ENCODE measurements at regions not wholly inside any gene's neighbourhood (a gene's known extent, or its start where the extent isn't known, plus 50 kb on each side); places are given as distances from the start of the nearest gene placed in this dataset.

DNA sequence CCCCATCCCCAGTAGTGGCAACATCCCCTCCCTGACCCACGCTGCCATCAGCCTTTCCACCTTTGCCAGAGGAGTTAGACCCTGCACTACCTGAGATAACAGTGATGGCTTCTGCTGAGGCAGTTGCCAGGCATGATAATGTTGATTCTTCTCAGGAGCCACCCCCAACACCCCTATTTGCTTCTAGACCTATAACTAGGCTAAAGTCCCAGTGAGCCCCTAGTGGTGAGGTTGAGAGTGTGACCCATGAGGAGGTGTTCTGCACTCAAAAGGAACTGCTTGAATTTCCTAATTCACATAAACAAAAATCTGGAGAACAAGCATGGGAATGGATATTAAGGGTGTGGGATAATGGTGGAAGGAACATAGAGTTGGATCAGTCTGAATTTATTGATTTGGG lies 159.6 kb upstream of the COL11A1 start:
- no peaks in the 10 kb centered on the region for H3K27me3 ChIP-seq (replicated peaks)
- DNase-seq = no peak
- in situ Hi-C loops (cut with HindIII; ENCODE audit: low pct_ligation_motif_present, low sequenced_read_pairs) = no loop called here
- TF ChIP-seq, protein P1, sequence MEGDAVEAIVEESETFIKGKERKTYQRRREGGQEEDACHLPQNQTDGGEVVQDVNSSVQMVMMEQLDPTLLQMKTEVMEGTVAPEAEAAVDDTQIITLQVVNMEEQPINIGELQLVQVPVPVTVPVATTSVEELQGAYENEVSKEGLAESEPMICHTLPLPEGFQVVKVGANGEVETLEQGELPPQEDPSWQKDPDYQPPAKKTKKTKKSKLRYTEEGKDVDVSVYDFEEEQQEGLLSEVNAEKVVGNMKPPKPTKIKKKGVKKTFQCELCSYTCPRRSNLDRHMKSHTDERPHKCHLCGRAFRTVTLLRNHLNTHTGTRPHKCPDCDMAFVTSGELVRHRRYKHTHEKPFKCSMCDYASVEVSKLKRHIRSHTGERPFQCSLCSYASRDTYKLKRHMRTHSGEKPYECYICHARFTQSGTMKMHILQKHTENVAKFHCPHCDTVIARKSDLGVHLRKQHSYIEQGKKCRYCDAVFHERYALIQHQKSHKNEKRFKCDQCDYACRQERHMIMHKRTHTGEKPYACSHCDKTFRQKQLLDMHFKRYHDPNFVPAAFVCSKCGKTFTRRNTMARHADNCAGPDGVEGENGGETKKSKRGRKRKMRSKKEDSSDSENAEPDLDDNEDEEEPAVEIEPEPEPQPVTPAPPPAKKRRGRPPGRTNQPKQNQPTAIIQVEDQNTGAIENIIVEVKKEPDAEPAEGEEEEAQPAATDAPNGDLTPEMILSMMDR (IDR thresholded peaks at IDR 0.05; ENCODE audit: low read depth, low read length, missing control alignments) = peak; percentile 43
- H3K27ac ChIP-seq = no peak overlapping the region
- no peak overlapping the region for H3K4me3 ChIP-seq (ENCODE audit: low read depth, low read length)
- no peaks in the 10 kb centered on the region for H3K36me3 ChIP-seq (replicated peaks)

DNA sequence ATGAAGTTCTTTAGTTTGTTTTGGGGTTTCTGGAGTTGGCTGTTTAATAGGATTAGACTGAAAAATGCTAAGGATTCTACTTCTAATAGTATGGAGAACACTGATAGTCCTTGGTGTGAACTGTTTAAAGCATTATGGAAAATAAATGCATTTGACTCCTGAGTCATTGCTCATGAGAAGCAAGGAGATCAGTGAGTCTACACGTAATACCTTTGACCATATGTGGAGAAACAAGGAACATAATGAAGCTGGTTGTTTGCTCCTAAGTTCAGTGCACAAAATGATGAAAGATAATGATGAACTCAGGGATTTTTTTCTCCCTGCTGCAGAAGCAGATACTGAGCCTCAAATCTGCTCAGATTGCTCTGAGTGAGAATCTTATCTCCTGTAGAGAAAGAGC lies 158.9 kb upstream of the COL11A1 start:
- in situ Hi-C loops (cut with HindIII; ENCODE audit: low pct_ligation_motif_present, low sequenced_read_pairs) = no loop called here
- H3K4me3 ChIP-seq (ENCODE audit: low read depth, low read length) = no peak overlapping the region
- no peak overlapping the region for H3K27ac ChIP-seq
- no peak for DNase-seq
- TF ChIP-seq, protein P1 (IDR thresholded peaks at IDR 0.05; ENCODE audit: low read depth, low read length, missing control alignments) = no peak
- H3K36me3 ChIP-seq (replicated peaks) = no peaks in the 10 kb centered on the region
- no peaks in the 10 kb centered on the region for H3K27me3 ChIP-seq (replicated peaks)

DNA sequence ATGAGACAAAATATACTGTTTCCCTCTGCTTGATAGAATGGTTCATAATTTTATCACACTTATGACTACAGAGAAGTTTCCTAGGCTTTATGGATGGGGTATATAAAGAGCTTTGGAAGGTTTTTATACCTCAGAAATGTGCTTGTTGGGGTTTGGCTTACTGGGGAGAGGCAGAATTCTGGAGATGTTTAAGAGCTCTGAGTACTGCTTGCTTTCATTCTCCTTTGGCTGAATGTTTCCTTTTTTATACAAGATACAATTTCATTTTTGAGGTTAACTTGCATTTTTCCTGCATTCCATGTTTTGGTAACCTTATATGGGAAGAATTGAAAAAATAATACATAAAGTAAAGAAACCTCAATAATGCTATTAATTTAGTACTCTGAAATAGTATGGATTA lies 157.7 kb upstream of the COL11A1 start:
- no peak for DNase-seq
- Histone ChIP-seq H3K27ac (peak overlapping the region; percentile 54), H3K36me3 (replicated peaks) (no peaks in the 10 kb centered on the region), H3K27me3 (replicated peaks) (no peaks in the 10 kb centered on the region), H3K4me3 (ENCODE audit: low read depth, low read length) (no peak overlapping the region)
- TF ChIP-seq, protein P1 (IDR thresholded peaks at IDR 0.05; ENCODE audit: low read depth, low read length, missing control alignments) = no peak
- in situ Hi-C loops (cut with HindIII; ENCODE audit: low pct_ligation_motif_present, low sequenced_read_pairs) = no loop called here

DNA sequence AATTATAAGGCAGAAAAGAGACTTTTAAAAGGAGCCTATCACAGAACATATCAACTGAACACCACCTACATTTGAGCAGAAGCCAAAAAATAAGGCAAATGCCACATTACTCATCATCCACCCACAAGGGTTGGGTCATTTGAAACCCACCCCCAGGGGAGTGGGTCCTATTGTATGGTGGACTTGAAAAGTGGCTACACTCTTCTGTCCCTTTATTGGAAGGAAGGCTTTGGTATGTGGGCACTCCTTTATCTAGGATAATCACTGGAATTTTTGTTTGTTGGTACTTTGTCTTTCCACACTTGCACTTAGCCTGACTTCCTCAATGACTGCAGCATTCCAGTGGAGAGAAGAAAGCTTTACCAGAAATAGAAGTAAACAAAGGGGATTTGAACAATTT lies 157.2 kb upstream of the COL11A1 start:
- Histone ChIP-seq H3K36me3 (replicated peaks) (no peaks in the 10 kb centered on the region), H3K4me3 (ENCODE audit: low read depth, low read length) (no peak overlapping the region), H3K27ac (peak overlapping the region; percentile 54), H3K27me3 (replicated peaks) (no peaks in the 10 kb centered on the region)
- peak; percentile 33 for DNase-seq
- TF ChIP-seq, protein P1 (IDR thresholded peaks at IDR 0.05; ENCODE audit: low read depth, low read length, missing control alignments) = no peak
- in situ Hi-C loops (cut with HindIII; ENCODE audit: low pct_ligation_motif_present, low sequenced_read_pairs) = no loop called here

DNA sequence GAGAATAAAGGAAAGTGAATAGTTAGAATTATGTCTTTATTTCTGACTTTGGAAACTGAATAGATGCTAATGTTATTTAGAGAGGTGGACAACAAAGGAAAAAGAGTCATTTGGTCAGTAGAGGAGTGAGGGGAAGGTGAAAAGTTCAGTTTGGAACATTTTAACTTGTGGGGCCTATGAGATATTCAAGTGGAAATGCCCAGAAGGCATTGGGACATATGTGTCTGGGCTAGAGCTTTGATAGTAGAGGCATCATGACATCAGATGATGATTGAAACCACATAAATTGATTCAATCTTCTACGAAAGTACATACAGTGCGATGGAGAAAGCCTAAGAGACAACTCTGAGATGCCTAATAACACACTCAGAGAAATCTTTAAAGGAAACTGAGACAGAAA lies 151.7 kb upstream of the COL11A1 start:
- H3K27me3 ChIP-seq (replicated peaks) = no peaks in the 10 kb centered on the region
- H3K27ac ChIP-seq = no peak overlapping the region
- in situ Hi-C loops (cut with HindIII; ENCODE audit: low pct_ligation_motif_present, low sequenced_read_pairs) = no loop called here
- no peak for DNase-seq
- no peak overlapping the region for H3K4me3 ChIP-seq (ENCODE audit: low read depth, low read length)
- TF ChIP-seq, protein P1 (IDR thresholded peaks at IDR 0.05; ENCODE audit: low read depth, low read length, missing control alignments) = no peak
- no peaks in the 10 kb centered on the region for H3K36me3 ChIP-seq (replicated peaks)

DNA sequence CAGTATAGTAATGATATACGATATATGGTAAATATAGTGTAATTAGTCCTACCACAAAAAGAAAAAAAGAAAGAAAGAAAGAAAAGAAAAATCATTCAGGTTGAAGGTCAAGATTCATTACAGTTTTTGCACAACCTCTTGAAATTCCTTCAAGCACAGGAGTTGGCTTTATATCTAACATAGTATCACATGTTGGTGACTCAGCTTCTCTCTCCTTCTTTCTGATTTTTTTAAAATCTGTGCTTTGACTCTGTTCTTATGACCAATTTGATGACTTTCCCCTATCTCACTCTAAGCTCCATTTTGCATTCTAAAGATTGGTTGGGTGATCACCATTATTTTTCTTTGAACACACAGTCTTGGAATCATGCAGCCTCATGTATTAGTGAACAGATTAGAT lies 148.2 kb upstream of the COL11A1 start:
- Histone ChIP-seq H3K27me3 (replicated peaks) (no peaks in the 10 kb centered on the region), H3K27ac (no peak overlapping the region), H3K36me3 (replicated peaks) (no peaks in the 10 kb centered on the region), H3K4me3 (ENCODE audit: low read depth, low read length) (no peak overlapping the region)
- TF ChIP-seq, protein P1 (IDR thresholded peaks at IDR 0.05; ENCODE audit: low read depth, low read length, missing control alignments) = no peak
- in situ Hi-C loops (cut with HindIII; ENCODE audit: low pct_ligation_motif_present, low sequenced_read_pairs) = no loop called here
- peak; percentile 22 for DNase-seq
